ENCODE measurements at regions not wholly inside any gene's neighbourhood (a gene's known extent, or its start where the extent isn't known, plus 50 kb on each side); places are given as distances from the start of the nearest gene placed in this dataset.

GRCh38 chr1:55530749-55531478 is 315.8 kb upstream of the USP24 start:
- TF ChIP-seq CTCF (IDR thresholded peaks at IDR 0.05) (no peak), POLR2AphosphoS5 (IDR thresholded peaks at IDR 0.05) (no peak), POLR2A (IDR thresholded peaks at IDR 0.05) (no peak), EP300 (IDR thresholded peaks at IDR 0.05; ENCODE audit: low read depth) (no peak)
